ENCODE measurements at regions not wholly inside any gene's neighbourhood (a gene's known extent, or its start where the extent isn't known, plus 50 kb on each side); places are given as distances from the start of the nearest gene placed in this dataset.

DNA sequence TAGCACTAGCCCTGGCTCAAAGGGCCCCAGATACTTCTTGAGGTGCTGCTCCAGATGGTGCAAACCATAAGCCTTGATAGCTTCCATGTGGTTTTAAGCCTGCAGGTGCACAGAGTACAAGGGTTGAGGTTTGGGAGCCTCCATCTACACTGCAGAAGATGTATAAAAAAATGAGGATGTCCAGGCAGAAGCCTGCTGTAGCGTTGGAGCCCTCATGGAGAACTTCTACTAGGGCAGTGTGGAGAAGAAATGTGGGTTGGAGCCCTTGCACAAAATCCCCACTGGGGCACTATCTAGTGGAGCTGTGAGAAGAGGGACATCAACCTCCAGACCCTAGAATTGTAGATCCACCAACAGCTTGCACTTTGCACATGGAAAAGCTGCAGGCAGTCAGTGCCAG, 231.9 kb downstream of the CHIC2 start:
- Histone ChIP-seq H3K27me3 (ENCODE audit: control insufficient read depth, insufficient read depth, low read length) (no peaks in the 10 kb centered on the region), H3K79me2 (ENCODE audit: control insufficient read depth, insufficient read depth, low read length) (no peaks in the 10 kb centered on the region), H3K36me3 (ENCODE audit: control insufficient read depth, insufficient read depth, low read length) (no peaks in the 10 kb centered on the region), H2AFZ (ENCODE audit: low read length) (no peak overlapping the region), H3K4me2 (ENCODE audit: extremely low read depth, insufficient read depth, low read length) (no peak overlapping the region), H4K20me1 (ENCODE audit: control insufficient read depth, extremely low read depth, insufficient read depth, low read length) (no peaks in the 10 kb centered on the region), H3K9me3 (ENCODE audit: control insufficient read depth, insufficient read depth, low read depth, low read length) (no peaks in the 10 kb centered on the region), H3K27ac (ENCODE audit: insufficient read depth, low read length) (no peak overlapping the region), H3K4me1 (ENCODE audit: control insufficient read depth, extremely low read depth, insufficient read depth, low read length) (no peaks in the 10 kb centered on the region), H3K9ac (ENCODE audit: insufficient read depth, low read length) (no peak overlapping the region), H3K4me3 (replicated peaks in 1 of 4; ENCODE audit: control extremely low read depth in 1 of 4, insufficient read depth in 1 of 4, low read depth in 3 of 4, low read length in 4 of 4) (no peak overlapping the region)
- no peak for TF ChIP-seq EZH2 (IDR thresholded peaks at IDR 0.05; ENCODE audit: low read length, missing control alignments)
- TF ChIP-seq, protein P1, sequence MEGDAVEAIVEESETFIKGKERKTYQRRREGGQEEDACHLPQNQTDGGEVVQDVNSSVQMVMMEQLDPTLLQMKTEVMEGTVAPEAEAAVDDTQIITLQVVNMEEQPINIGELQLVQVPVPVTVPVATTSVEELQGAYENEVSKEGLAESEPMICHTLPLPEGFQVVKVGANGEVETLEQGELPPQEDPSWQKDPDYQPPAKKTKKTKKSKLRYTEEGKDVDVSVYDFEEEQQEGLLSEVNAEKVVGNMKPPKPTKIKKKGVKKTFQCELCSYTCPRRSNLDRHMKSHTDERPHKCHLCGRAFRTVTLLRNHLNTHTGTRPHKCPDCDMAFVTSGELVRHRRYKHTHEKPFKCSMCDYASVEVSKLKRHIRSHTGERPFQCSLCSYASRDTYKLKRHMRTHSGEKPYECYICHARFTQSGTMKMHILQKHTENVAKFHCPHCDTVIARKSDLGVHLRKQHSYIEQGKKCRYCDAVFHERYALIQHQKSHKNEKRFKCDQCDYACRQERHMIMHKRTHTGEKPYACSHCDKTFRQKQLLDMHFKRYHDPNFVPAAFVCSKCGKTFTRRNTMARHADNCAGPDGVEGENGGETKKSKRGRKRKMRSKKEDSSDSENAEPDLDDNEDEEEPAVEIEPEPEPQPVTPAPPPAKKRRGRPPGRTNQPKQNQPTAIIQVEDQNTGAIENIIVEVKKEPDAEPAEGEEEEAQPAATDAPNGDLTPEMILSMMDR (conservative IDR thresholded peaks at IDR 0.05 in 1 of 2, IDR thresholded peaks at IDR 0.05 in 1 of 2; ENCODE audit: low read depth in 1 of 2, low read length in 2 of 2) = no peak
- DNase-seq (ENCODE audit: low read depth in 2 of 2) = no peak

GRCh38 chr4:53830511-53830910, 233.9 kb downstream of the CHIC2 start:
- Histone ChIP-seq H3K4me3 (replicated peaks in 1 of 4; ENCODE audit: control extremely low read depth in 1 of 4, insufficient read depth in 1 of 4, low read depth in 3 of 4, low read length in 4 of 4) (no peak overlapping the region), H4K20me1 (ENCODE audit: control insufficient read depth, extremely low read depth, insufficient read depth, low read length) (no peaks in the 10 kb centered on the region), H2AFZ (ENCODE audit: low read length) (no peak overlapping the region), H3K27me3 (ENCODE audit: control insufficient read depth, insufficient read depth, low read length) (no peaks in the 10 kb centered on the region), H3K4me1 (ENCODE audit: control insufficient read depth, extremely low read depth, insufficient read depth, low read length) (no peaks in the 10 kb centered on the region), H3K36me3 (ENCODE audit: control insufficient read depth, insufficient read depth, low read length) (no peaks in the 10 kb centered on the region), H3K9ac (ENCODE audit: insufficient read depth, low read length) (no peak overlapping the region), H3K4me2 (ENCODE audit: extremely low read depth, insufficient read depth, low read length) (no peak overlapping the region), H3K27ac (ENCODE audit: insufficient read depth, low read length) (no peak overlapping the region), H3K9me3 (ENCODE audit: control insufficient read depth, insufficient read depth, low read depth, low read length) (no peaks in the 10 kb centered on the region), H3K79me2 (ENCODE audit: control insufficient read depth, insufficient read depth, low read length) (no peaks in the 10 kb centered on the region)
- DNase-seq (ENCODE audit: low read depth in 2 of 2) = no peak
- TF ChIP-seq, protein P1 (conservative IDR thresholded peaks at IDR 0.05 in 1 of 2, IDR thresholded peaks at IDR 0.05 in 1 of 2; ENCODE audit: low read depth in 1 of 2, low read length in 2 of 2) = no peak
- TF ChIP-seq EZH2 (IDR thresholded peaks at IDR 0.05; ENCODE audit: low read length, missing control alignments) = no peak

- Histone ChIP-seq H3K79me2 (ENCODE audit: control insufficient read depth, insufficient read depth, low read length) (no peaks in the 10 kb centered on the region), H2AFZ (ENCODE audit: low read length) (no peak overlapping the region), H3K27me3 (ENCODE audit: control insufficient read depth, insufficient read depth, low read length) (no peaks in the 10 kb centered on the region), H3K4me1 (ENCODE audit: control insufficient read depth, extremely low read depth, insufficient read depth, low read length) (peaks cover 6% of the 10 kb centered on the region), H3K4me2 (ENCODE audit: extremely low read depth, insufficient read depth, low read length) (no peak overlapping the region), H3K36me3 (ENCODE audit: control insufficient read depth, insufficient read depth, low read length) (no peaks in the 10 kb centered on the region), H3K27ac (ENCODE audit: insufficient read depth, low read length) (no peak overlapping the region), H4K20me1 (ENCODE audit: control insufficient read depth, extremely low read depth, insufficient read depth, low read length) (no peaks in the 10 kb centered on the region), H3K9me3 (ENCODE audit: control insufficient read depth, insufficient read depth, low read depth, low read length) (no peaks in the 10 kb centered on the region), H3K4me3 (replicated peaks in 1 of 4; ENCODE audit: control extremely low read depth in 1 of 4, insufficient read depth in 1 of 4, low read depth in 3 of 4, low read length in 4 of 4) (no peak overlapping the region), H3K9ac (ENCODE audit: insufficient read depth, low read length) (no peak overlapping the region)
- no peak for TF ChIP-seq EZH2 (IDR thresholded peaks at IDR 0.05; ENCODE audit: low read length, missing control alignments)
- DNase-seq (ENCODE audit: low read depth in 2 of 2) = no peak
Measured at GRCh38 chr4:53821179-53821851, 230.0 kb upstream of the LNX1 start.
